Chondrocyte (in vitro differentiated cells): ENCODE measurements at regions not wholly inside any gene's neighbourhood (a gene's known extent, or its start where the extent isn't known, plus 50 kb on each side); places are given as distances from the start of the nearest gene placed in this dataset.
"Not testable (repeated sequence)": the region's sequence is repeated elsewhere in the genome, so short reads cannot be mapped to it uniquely, and the experiment has no call there.

Experiments used
- DNase-seq: peaks from one replicate; pipeline ENCODE4 v3.0.0; 2021; ENCODE audit warnings: mixed read lengths, low spot score
- H3K27ac Mint-ChIP-seq: one replicate; pipeline ENCODE4 v1.8.0; 2021; ENCODE audit warnings: mild to moderate bottlenecking, moderate library complexity, mixed read lengths; ENCODE audit not compliant: unreplicated experiment
- H3K27me3 Mint-ChIP-seq: 2 replicates; pipeline ENCODE4 v1.8.0; 2021; ENCODE audit warnings: low read depth, mixed read lengths
- H3K36me3 Mint-ChIP-seq: 2 replicates; pipeline ENCODE4 v1.8.0; 2021; ENCODE audit warnings: low read depth, mixed read lengths
- H3K4me1 Mint-ChIP-seq: 2 replicates; pipeline ENCODE4 v1.8.0; 2021; ENCODE audit warnings: low read depth, mild to moderate bottlenecking, mixed read lengths
- H3K4me3 Mint-ChIP-seq: one replicate; pipeline ENCODE4 v1.8.0; 2021; ENCODE audit warnings: mild to moderate bottlenecking, moderate library complexity, mixed read lengths; ENCODE audit not compliant: unreplicated experiment
- H3K9me3 Mint-ChIP-seq: 2 replicates; pipeline ENCODE4 v1.8.0; 2021; ENCODE audit warnings: low read depth, mixed read lengths
- TF ChIP-seq, protein P1 (sequence below): fragments of 200-600 bp; sonication (generic); IDR thresholded peaks from 2 replicates; pipeline ENCODE4 v1.5.0; 2021; ENCODE audit warnings: antibody characterized with exemption, mild to moderate bottlenecking, moderate library complexity

DNA sequence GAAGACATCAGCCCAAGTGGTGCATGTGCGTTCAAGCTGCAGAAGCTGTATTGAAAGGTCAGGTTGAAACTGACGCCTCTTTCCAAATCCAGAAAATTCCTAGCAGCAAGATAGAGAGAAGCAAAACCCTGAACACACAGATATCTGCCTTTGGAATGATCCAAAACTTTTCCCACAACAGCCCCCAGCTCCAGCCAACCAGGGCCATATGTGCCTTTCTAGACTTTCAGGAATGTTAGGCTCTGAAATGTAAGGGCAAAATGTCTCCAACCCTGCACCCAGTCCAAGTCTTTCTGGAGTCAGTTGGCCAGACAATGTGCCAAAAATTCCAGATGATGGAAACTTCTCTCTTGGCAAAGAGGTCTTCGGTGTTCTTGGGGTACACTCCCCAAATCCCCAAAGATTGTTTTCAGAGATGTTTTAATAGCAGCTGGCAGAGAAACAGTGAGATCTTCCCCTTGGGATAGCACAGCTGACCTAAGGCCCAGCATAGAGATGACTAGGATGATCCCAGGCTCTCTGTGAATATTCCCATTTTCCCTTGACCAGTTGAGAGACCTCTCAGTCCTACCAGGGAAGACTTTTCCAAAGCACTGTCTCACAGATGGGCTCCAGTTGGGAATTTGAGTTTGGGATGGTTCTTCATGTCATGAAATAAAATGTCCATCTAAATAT, 440.4 kb upstream of the CD180 start:
- no peak for DNase-seq
- no peak overlapping the region for H3K27ac Mint-ChIP-seq
- peaks cover 11% of the 10 kb centered on the region for H3K4me1 Mint-ChIP-seq
- H3K27me3 Mint-ChIP-seq, result no peaks in the 10 kb centered on the region
- H3K9me3 Mint-ChIP-seq, result peaks cover 3% of the 10 kb centered on the region
- no peak overlapping the region for H3K4me3 Mint-ChIP-seq
- TF ChIP-seq, protein P1, sequence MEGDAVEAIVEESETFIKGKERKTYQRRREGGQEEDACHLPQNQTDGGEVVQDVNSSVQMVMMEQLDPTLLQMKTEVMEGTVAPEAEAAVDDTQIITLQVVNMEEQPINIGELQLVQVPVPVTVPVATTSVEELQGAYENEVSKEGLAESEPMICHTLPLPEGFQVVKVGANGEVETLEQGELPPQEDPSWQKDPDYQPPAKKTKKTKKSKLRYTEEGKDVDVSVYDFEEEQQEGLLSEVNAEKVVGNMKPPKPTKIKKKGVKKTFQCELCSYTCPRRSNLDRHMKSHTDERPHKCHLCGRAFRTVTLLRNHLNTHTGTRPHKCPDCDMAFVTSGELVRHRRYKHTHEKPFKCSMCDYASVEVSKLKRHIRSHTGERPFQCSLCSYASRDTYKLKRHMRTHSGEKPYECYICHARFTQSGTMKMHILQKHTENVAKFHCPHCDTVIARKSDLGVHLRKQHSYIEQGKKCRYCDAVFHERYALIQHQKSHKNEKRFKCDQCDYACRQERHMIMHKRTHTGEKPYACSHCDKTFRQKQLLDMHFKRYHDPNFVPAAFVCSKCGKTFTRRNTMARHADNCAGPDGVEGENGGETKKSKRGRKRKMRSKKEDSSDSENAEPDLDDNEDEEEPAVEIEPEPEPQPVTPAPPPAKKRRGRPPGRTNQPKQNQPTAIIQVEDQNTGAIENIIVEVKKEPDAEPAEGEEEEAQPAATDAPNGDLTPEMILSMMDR, result no peak
- H3K36me3 Mint-ChIP-seq, result no peaks in the 10 kb centered on the region

DNA sequence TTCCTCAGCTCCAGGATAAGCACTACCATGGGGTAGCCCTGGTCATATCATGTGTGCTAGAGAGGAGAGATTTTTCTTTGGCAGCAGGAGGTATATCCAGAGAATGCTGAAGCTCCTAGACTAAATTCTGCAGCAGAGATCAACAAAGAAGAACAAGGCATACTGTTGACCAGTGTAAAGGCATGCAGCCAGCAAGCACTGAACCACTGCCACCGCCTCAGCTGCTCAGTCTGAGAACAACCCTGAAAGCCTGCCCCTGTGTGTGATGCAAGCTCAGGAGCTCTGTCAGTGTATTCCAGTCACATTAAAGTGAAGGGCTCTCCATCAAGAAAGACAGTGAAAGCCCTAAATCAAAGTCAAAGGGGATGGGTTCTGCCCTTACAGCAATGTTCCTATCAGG, 439.5 kb upstream of the CD180 start:
- peaks cover under 1% of the 10 kb centered on the region for H3K36me3 Mint-ChIP-seq
- no peaks in the 10 kb centered on the region for H3K27me3 Mint-ChIP-seq
- H3K4me1 Mint-ChIP-seq, result peaks cover 11% of the 10 kb centered on the region
- peaks cover 7% of the 10 kb centered on the region for H3K9me3 Mint-ChIP-seq
- TF ChIP-seq, protein P1, result no peak
- DNase-seq, result no peak
- H3K27ac Mint-ChIP-seq, result no peak overlapping the region
- no peak overlapping the region for H3K4me3 Mint-ChIP-seq

DNA sequence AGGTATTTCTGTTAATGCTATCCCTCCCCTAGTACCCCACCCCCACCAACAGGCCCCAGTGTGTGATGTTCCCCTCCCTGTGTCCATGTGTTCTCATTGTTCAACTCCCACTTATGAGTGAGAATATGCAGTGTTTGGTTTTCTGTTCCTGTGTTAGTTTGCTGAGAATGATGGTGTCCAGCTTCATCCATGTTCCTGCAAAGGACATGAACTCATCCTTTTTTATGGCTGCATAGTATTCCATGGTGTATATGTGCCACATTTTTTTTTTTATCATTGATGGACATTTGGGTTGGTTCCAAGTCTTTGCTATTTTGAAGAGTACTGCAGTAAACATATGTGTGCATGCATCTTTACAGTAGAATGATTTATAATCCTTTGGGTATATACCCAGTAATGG, 430.5 kb upstream of the CD180 start:
- H3K36me3 Mint-ChIP-seq, H3K4me3 Mint-ChIP-seq, H3K27me3 Mint-ChIP-seq, DNase-seq, H3K27ac Mint-ChIP-seq, H3K4me1 Mint-ChIP-seq: not testable (repeated sequence)
- H3K9me3 Mint-ChIP-seq, result peaks cover 20% of the 10 kb centered on the region

DNA sequence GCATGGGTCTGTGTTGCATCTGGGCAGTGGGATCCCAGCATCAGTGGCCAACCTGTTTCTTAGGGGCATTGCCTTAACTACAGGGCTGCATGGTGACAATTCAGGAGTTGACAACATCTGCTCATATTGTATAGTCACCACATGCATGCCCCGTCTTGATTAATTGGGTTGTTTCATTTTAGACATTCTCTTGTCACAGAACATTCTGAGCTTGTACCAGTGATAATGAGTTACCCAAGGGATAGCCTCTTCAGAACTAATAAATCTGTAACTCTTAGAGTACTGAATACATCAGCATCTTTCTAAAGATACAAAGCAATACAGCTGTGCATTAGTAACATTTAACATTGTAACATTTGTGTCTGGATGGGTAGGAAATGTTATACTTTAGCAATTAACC, 426.5 kb upstream of the CD180 start:
- Mint-ChIP-seq H3K9me3 (peaks cover 4% of the 10 kb centered on the region), H3K4me1 (peaks cover 10% of the 10 kb centered on the region), H3K27ac (no peak overlapping the region), H3K36me3 (peaks cover 1% of the 10 kb centered on the region), H3K4me3 (no peak overlapping the region), H3K27me3 (peaks cover 8% of the 10 kb centered on the region)
- no peak for DNase-seq
- TF ChIP-seq, protein P1, result no peak

DNA sequence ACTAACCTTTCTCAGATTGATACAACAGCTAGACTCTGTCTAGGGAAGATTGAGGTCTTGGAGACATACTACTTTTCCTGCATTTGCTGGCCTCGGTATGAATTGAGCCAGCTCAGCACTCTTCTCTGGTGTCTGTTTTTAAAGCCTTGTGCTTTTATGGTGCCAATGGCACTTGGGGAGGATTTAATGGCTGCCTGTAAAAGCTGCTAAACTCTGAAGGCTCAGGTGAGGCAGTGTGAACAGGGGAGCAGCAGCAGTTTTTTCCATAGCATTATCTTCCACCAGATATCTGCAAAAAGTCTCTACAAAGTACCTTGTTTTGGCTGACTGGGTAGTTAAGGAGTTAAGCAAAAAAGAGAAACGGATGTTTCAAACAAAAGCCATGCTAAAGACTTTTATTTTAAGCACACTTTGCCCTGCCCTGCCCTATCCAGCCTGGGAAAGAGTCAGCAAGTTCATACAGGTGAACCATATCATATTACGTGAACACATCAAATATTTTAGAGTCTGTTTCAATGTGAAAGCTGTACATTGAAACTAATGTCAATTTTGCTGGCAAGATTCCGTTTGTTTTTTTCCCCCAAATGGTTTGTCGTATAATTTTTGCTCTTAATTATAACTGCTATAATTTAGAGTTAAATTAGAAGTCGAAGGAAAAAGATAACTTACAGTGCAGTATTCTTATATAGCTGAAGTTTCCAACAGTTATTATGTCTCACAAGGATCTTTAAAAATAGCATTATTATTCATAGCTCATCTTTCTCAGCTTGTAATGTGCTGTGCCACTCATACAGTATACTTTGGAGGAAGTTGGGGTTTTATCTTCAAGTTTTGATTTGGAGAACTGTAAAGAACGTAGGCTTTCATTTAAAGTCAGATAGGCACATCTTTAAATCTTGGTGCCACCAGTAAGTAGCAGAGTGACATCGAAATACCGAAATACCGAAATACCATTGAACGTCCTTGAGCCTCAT, 424.1 kb upstream of the CD180 start:
- Mint-ChIP-seq H3K4me1 (peaks cover 10% of the 10 kb centered on the region), H3K27ac (no peak overlapping the region), H3K36me3 (peaks cover 1% of the 10 kb centered on the region), H3K4me3 (no peak overlapping the region), H3K27me3 (peaks cover 8% of the 10 kb centered on the region), H3K9me3 (no peaks in the 10 kb centered on the region)
- no peak for DNase-seq
- TF ChIP-seq, protein P1, result no peak
